PC-9 (cell line): ENCODE measurements at regions not wholly inside any gene's neighbourhood (a gene's known extent, or its start where the extent isn't known, plus 50 kb on each side); places are given as distances from the start of the nearest gene placed in this dataset.

Source experiments
- BruUV-seq: library from RNA; stranded (reverse); fragments of 400-500 nt; replicated peaks from 2 replicates; lab custom pipeline; 2021; lab: Mats Ljungman, UMichigan
- CTCF ChIA-PET: fragments of 300-600 bp; sonication (Branson Sonifier 250); formaldehyde crosslinking; loops from one replicate; lab custom pipeline; 2022; ENCODE audit warnings: antibody characterized with exemption; lab: Charles Lee
- POLR2A ChIA-PET: fragments of 300-600 bp; sonication (Branson Sonifier 250); formaldehyde crosslinking; loops from one replicate; lab custom pipeline; 2022; ENCODE audit warnings: antibody characterized with exemption; ENCODE audit not compliant: unreplicated experiment; lab: Charles Lee
- DNase-seq, 2 experiments: peaks; one replicate each; pipeline versions ENCODE4 v3.0.0 to v3.0.0-alpha.2; 2015 to 2022; ENCODE audit warnings: mixed read lengths in 1 of 2
- H2AFZ ChIP-seq: fragments of 200-600 bp; sonication (generic); 2 replicates; pipeline ENCODE4 v1.8.1; 2017; ENCODE audit warnings: antibody characterized with exemption
- H3F3A ChIP-seq: fragments of 200-600 bp; sonication (generic); 2 replicates; pipeline ENCODE4 v1.8.1; 2017; ENCODE audit warnings: antibody characterized with exemption, mild to moderate bottlenecking, low read depth; ENCODE audit not compliant: insufficient read depth
- H3K27ac ChIP-seq: fragments of 200-600 bp; sonication (generic); 2 replicates; pipeline ENCODE4 v1.6.1; 2016; ENCODE audit warnings: mixed run types
- H3K27me3 ChIP-seq: fragments of 200-600 bp; sonication (generic); 2 replicates; pipeline ENCODE4 v1.6.1; 2016; ENCODE audit warnings: low read depth, mixed run types; ENCODE audit not compliant: insufficient read depth
- H3K36me3 ChIP-seq: fragments of 200-600 bp; sonication (generic); 2 replicates; pipeline ENCODE4 v1.6.1; 2016; ENCODE audit warnings: low read depth, mixed run types
- H3K4me1 ChIP-seq: fragments of 200-600 bp; sonication (generic); replicated peaks from 2 replicates; pipeline ENCODE4 v1.6.1; 2016; ENCODE audit warnings: mixed run types; ENCODE audit not compliant: insufficient read depth
- H3K4me2 ChIP-seq: fragments of 200-600 bp; sonication (generic); 2 replicates; pipeline ENCODE4 v1.6.1; 2017; ENCODE audit warnings: mixed run types
- H3K4me3 ChIP-seq: fragments of 200-600 bp; sonication (generic); 2 replicates; pipeline ENCODE4 v1.6.1; 2016; ENCODE audit warnings: mixed run types
- H3K79me2 ChIP-seq: fragments of 200-600 bp; sonication (generic); 2 replicates; pipeline ENCODE4 v1.6.1; 2017; ENCODE audit warnings: low read depth, mixed run types
- H3K9me2 ChIP-seq: fragments of 200-600 bp; sonication (generic); 2 replicates; pipeline ENCODE4 v1.8.1; 2017; ENCODE audit warnings: mild to moderate bottlenecking; ENCODE audit not compliant: insufficient read depth
- H3K9me3 ChIP-seq: fragments of 200-600 bp; sonication (generic); 2 replicates; pipeline ENCODE4 v1.8.1; 2016; ENCODE audit warnings: low read depth; ENCODE audit not compliant: insufficient read depth
- H4K20me1 ChIP-seq: fragments of 200-600 bp; sonication (generic); 2 replicates; pipeline ENCODE4 v1.8.1; 2017; ENCODE audit not compliant: insufficient read depth
- CTCF ChIP-seq: fragments of 200-600 bp; sonication (generic); conservative IDR thresholded peaks from 2 replicates; pipeline ENCODE4 v1.6.1; 2017; ENCODE audit warnings: mixed run types, antibody characterized with exemption, mild to moderate bottlenecking, moderate library complexity
- EZH2 ChIP-seq: fragments of 200-600 bp; sonication (generic); IDR thresholded peaks from 2 replicates; pipeline ENCODE4 v1.8.0; 2017; ENCODE audit warnings: antibody characterized with exemption, low read depth
- intact Hi-C: fragments of 100-400 bp; cut with micrococcal nuclease; formaldehyde crosslinking; loops from one replicate; pipeline ENCODE4 v1.10.0; 2022; ENCODE audit not compliant: unreplicated experiment

DNA sequence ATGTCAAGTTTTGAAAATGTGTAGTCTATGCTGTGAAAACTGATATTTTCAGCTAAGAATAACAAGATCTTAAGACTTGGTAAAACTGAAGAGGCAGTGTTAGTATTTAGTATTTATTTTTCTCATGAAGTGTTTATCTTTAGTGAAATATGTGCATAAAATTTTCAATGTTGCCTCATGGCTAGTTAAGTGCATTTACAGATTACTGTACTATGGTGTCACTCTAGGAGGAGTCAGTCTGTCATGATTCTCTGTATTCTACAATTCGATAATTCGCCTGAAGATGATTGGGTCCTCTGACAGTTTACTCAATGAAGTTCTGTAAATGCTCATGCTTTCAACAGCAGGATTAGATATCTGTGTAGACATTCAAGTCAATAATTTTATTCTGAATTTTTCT lies 488.1 kb upstream of the GRM3 start:
- BruUV-seq: no TSS peak

DNA sequence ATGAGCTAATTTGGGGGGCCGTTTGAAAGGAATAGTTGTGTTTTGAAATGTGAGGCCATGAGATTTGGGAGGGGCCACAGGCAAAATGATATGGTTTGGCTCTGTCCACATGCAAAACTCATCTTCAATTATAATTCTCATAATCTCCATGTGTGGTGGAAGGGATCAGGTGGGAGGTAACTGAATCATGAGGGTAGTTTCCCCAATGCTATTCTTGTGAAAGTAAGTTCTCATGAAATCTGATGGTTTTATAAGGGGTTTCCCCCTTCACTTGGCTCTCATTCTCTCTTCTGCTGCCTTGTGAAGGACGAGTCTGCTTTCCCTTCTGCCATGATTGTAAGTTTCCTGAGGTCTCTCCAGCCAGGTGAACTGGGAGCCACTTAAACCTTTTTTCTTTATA lies 490.8 kb upstream of the GRM3 start:
- H3K4me2 ChIP-seq: no peak overlapping the region
- no peak overlapping the region for H3K27ac ChIP-seq
- H3K79me2 ChIP-seq: no peaks in the 10 kb centered on the region
- no TSS peak for BruUV-seq
- DNase-seq: no peak
- H4K20me1 ChIP-seq: no peaks in the 10 kb centered on the region
- CTCF ChIA-PET: no interaction called here
- H3K4me3 ChIP-seq: no peak overlapping the region
- TF ChIP-seq EZH2 (no peak), CTCF (no peak)
- H3K9me3 ChIP-seq: no peaks in the 10 kb centered on the region
- H3K4me1 ChIP-seq: no peaks in the 10 kb centered on the region
- no peaks in the 10 kb centered on the region for H3K27me3 ChIP-seq
- H3F3A ChIP-seq: no peaks in the 10 kb centered on the region
- no peak overlapping the region for H2AFZ ChIP-seq
- POLR2A ChIA-PET: no interaction called here
- no peaks in the 10 kb centered on the region for H3K36me3 ChIP-seq
- intact Hi-C loops: no loop called here
- H3K9me2 ChIP-seq: no peaks in the 10 kb centered on the region

More for the DNA sequence above, 488.1 kb upstream of the GRM3 start:
- no peaks in the 10 kb centered on the region for H3K9me2 ChIP-seq
- H3K4me3 ChIP-seq: no peak overlapping the region
- no peaks in the 10 kb centered on the region for H4K20me1 ChIP-seq
- no peaks in the 10 kb centered on the region for H3K9me3 ChIP-seq
- H3K4me2 ChIP-seq: no peak overlapping the region
- no peaks in the 10 kb centered on the region for H3K4me1 ChIP-seq
- intact Hi-C loops: no loop called here
- ChIA-PET POLR2A (no interaction called here), CTCF (no interaction called here)
- H3K27me3 ChIP-seq: no peaks in the 10 kb centered on the region
- no peak for DNase-seq
- H3K36me3 ChIP-seq: no peaks in the 10 kb centered on the region
- TF ChIP-seq CTCF (no peak), EZH2 (no peak)
- no peak overlapping the region for H3K27ac ChIP-seq
- H3F3A ChIP-seq: no peaks in the 10 kb centered on the region
- H3K79me2 ChIP-seq: no peaks in the 10 kb centered on the region
- H2AFZ ChIP-seq: no peak overlapping the region

- no peaks in the 10 kb centered on the region for H3K9me2 ChIP-seq
- no peak overlapping the region for H3K4me3 ChIP-seq
- no peaks in the 10 kb centered on the region for H3K79me2 ChIP-seq
- no peaks in the 10 kb centered on the region for H4K20me1 ChIP-seq
- ChIA-PET CTCF (no interaction called here), POLR2A (no interaction called here)
- no peaks in the 10 kb centered on the region for H3K4me1 ChIP-seq
- TF ChIP-seq EZH2 (no peak), CTCF (no peak)
- no peak overlapping the region for H2AFZ ChIP-seq
- intact Hi-C loops: no loop called here
- no peaks in the 10 kb centered on the region for H3K36me3 ChIP-seq
- no peaks in the 10 kb centered on the region for H3F3A ChIP-seq
- no peak for DNase-seq
- H3K9me3 ChIP-seq: no peaks in the 10 kb centered on the region
- no peaks in the 10 kb centered on the region for H3K27me3 ChIP-seq
- no peak overlapping the region for H3K27ac ChIP-seq
- BruUV-seq: no TSS peak
- no peak overlapping the region for H3K4me2 ChIP-seq
Observed at GRCh38 chr7:86149024-86149665, 494.6 kb upstream of the GRM3 start.
